HG03025 (cell line): ENCODE measurements at regions not wholly inside any gene's neighbourhood (a gene's known extent, or its start where the extent isn't known, plus 50 kb on each side); places are given as distances from the start of the nearest gene placed in this dataset.

Source experiments
- ATAC-seq: cut with Tn5 transposase; IDR thresholded peaks from one replicate; pipeline ENCODE4 v1.9.1; 2021; ENCODE audit warnings: mild to moderate bottlenecking, moderate library complexity; ENCODE audit not compliant: unreplicated experiment, low FRiP score

DNA sequence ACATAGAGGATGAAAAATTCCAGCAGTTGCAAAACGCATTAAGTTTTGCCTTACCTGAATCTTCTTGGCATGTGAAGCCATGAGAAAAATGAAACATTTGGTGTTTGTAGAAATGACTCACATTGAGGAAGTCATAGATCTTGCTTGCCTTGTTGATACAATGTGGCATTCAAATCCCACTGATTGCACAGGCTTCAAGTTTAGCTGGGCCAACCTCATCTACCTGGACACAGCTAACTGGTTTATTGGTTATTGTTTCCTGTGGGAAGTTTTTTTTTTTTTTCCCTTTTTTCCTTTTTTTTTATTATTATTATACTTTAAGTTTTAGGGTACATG is 168.9 kb upstream of the C21orf91 start:
- no peak for ATAC-seq

DNA sequence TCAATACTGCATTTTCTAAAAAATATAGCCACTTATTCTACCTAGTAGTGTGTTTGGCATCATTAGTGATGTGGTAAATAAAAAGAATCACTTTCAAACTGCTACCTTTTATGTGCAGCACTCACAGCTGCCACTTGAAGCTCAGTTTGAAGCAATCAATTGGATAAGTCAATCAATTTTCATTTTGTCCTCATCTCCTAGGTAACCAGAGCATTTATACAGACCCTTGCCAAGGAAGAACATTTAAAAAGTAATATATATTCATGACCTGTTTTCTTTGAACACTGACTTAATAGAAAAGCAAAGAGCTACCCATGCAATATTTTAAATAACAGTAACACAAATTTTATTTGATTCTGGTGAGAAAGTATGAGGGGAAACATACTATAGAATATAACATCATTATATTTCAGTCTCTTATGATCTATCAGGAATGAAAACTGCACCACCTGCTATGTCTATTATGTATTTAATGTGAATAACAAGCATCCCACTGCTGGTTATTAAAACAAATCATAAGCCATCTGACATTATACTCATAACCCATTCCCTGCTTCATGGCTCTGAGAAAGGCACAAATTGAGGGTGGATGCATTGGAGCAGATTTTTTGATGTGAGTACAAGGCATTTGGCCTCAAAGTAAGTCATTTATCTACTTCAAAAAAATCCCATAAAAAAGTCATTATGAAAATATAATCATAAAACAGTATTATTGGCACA is 168.4 kb upstream of the C21orf91 start:
- ATAC-seq, result no peak

DNA sequence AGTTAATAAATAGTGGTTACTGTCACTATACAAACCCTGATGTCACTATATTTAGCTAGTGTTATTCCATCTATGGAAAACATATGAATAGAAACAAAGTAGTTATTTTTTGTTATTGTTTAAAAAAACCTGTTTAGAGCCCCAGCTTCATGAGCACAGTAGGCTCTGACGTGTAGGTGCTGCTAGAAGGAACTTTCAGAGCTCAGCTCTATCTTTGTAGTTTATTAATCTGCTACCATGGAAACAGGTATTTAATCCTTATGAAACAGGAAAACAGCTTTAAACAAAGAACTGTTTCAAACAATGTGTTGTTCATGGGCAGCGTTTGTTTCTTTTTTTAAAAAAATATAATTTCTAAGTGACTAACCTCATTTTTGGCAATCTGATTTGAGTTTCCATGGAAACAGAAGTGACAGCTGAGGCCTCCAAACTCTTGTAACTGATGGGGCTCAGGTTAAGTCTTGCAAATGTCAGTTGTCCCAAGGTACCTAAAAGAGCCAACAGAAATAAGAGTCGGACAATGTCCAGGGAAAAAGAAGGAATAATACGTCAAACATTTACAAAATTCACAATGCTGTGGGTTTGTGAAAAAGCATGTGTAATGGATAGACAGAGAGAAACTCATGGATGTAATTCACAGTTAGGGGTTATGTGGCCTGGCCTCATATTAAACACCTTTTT is 162.0 kb upstream of the C21orf91 start:
- ATAC-seq, result no peak

DNA sequence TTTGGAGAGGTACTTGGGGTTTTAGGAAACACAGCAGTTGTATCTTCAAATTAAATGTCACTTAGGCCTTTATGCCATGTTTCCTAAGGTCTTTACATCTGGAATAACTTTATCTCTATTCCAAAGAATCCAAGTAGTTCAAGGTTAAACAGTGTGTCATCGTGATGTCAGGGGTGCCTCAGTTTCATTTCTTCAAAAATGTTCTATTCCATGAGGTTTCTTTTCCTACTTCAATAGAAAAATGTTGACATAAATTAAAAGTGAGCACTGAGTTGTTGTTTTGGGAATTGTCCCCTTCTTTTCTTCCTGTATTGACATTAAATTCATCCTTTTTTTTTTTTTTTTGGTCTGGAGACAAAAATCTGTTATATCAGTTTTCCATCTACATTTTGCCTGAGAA is 160.6 kb upstream of the C21orf91 start:
- ATAC-seq, result no peak

DNA sequence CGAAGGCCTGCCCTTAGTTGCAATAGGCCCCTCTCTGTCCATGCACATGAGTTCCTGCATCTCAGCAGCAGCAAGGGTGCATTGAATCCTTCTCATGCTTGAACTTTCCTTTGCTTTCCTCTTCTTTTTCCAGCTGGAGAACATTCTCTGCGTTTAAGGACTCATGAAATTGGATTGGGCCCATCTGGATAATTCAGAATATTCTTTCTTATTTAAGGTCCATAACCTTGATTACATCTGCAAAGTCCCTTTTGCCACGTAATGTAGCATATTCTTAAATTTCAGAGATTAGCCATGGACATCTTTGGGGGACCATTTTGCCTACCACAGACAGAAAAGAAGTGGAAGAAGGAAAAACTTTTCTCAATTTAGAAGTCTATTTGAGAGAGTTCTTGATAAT is 159.7 kb upstream of the C21orf91 start:
- ATAC-seq, result no peak

DNA sequence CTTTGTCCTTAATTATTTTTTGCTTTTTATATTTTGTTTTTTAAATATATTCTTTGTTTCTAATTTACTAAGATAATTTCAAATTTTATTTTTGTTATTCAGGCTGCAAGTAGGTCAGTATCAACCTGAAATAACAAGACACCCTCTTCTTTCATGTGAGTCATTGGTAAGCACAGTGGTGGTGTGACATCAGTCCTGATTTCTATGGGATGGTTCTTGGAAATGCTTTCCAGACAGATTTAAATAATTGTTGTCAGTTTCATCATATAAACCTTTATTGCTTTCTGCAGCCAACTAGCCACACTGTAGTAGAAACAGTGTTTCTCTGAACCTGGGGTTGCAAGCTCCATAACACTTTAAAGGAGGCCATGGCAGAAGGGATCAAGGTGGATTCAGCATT is 157.5 kb upstream of the C21orf91 start:
- ATAC-seq, result no peak

DNA sequence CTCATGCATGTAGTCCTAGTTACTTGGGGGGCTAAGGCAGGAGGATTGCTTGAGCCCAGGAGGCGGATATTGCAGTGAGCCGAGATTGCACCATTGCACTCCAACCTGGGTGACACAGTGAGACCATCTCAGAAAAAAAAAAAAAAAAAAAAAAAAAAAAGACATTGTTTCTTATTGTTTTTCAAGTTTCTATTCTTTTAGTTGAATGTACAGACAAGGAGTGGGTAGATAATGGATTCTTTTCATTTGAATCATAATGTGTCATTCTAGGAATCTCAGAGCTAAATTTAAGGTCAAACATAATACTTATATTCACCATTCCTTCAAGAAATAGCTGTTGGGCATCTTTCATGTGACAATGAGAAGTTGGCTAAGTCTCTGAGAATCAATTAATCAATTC is 157.0 kb upstream of the C21orf91 start:
- ATAC-seq, result no peak

DNA sequence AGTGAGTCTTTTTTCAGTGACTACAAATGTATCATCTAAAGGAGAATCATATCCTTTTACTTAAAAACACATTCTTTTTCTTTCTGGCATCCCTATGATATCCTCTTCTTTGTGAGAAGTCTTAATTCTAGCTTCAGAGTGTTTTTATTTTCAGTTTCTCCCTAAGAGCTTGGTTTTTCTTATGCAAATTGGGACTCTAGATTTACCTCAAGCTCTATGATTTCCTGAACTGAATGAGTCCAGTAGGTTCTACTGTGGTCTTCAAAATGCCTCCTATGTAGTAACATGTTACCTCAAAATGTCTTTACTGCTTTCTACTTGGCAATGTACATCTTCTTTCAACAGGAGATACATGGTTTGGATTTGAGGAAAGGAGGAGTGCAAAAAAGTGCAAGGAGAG is 148.2 kb upstream of the C21orf91 start:
- ATAC-seq, result no peak

DNA sequence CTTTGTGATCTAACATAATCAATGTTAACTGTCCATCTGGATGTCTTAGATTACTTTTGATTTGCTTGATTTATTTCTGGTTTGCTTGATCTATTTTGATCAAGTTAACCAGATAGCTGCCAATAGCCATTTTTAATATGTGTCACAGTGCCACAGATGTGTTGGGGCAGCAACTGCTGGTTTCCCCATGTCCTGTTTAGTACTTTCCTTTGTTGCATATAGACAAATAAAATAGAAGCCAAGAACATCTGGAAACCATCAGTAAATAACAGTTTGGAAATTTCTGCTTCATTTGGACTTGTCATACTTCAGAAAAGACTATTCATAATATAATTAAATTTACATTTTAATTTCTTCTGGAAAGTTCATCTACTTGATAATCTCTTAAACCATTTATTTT is 145.6 kb upstream of the C21orf91 start:
- ATAC-seq, result no peak

DNA sequence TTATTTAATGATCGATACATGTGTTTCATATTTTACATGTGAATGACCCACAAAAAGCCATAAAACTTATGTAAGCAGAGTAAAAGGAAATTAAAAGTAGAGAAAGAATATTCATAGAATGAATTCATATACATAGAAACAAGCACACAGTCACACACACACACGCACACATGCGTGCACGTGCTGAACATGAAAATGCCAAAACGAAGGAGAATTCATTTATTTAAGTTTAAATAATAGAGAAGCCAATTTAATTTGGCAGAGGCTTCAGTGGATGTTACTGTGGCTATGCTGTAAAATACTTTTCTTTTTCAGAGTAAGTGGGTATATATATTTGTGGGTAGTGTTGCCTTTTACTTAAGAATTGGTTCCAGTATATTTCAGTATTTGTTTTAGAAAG is 145.0 kb upstream of the C21orf91 start:
- ATAC-seq, result no peak

DNA sequence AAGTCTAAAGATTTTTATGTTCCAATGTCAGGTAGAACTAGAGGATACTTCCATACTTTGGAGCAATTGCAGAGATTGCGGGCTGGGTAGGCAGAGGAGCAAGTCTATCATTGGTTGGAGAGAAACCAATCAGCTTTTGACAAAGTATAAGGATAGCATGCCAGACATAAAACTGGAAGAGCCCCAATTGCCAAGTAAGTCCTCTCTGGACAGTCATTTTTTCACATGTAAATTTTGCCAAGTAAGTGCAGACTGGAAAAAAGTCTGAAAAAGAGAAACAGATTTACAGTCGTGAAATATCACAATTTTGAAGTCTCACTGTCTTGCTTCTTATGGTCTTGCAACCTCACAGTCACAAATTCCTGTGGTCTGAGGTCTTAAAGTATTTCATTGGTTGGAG is 131.4 kb upstream of the C21orf91 start:
- no peak for ATAC-seq

DNA sequence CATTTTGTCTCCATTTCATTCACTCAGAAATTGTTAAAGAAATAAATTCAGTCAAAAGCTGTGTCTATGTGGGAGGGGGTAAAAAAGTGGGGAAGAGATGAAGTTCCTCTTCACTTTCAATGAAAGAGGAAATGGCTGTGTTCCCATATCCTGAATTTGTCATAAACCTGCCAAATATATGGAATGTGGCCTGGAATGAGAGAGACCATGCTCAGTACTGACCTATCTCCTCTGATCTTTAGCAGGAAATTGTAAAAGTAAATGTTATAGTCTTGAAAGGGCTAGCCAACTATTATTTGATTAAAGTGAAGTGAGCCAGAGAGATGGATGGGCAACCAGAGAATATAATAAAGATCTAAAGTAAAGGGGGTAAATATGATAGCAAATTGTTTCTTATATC is 130.3 kb upstream of the C21orf91 start:
- ATAC-seq, result no peak

DNA sequence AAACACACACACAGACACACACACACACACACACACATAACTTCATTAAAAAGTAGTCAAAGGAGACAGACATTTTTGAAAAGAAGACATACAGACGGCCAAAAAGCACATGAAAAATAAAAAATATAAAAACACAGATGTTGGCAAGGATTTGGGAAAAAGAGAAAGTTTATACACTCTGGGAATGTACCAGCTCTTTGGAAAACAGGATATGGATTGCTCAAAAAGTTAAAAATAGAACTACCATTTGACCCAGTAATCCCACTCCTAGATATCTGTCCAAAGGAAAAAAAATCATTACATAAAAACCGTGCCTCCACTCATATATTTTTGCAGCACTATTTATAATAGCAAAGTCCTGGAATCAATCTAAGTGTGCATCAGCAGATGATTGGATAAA is 128.4 kb upstream of the C21orf91 start:
- ATAC-seq, result no peak

DNA sequence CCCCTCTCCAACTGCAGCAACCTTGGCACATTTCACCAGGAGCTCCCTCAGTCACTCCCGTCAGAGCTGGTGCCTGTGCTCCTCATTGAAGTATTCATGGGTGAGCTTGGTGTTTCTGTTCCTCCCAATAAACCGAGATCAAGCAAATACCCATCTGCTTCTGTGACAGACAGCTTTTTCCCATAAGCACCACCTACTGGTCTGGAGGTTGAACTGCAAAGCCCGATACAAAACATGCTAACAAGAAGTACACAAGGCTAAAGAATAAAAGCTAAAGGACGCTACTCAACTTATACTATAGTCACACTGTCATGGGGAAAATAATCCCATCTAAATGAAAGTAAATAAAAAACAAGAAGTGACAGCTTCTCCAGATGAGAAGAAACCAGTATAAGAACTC is 111.9 kb upstream of the C21orf91 start:
- ATAC-seq, result no peak

DNA sequence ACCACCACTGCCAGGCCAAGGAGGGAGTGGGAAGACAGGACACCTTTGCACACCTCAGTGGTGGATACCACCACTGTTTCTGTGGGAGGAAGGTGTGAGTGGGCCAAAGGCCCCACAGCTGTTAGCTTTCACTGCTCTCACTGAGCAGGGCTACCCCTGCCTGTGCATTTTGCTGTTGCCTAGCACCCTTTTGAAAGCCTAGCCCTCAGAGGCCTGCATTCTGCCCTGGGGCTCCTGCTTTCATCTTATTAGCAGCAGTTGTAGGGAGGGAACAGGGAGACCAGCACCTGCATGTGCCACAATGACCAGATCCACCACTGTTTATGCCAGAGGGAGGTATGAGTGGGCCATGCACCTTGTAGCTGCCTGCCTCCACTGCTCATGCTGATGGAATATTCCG is 110.9 kb upstream of the C21orf91 start:
- ATAC-seq, result no peak

DNA sequence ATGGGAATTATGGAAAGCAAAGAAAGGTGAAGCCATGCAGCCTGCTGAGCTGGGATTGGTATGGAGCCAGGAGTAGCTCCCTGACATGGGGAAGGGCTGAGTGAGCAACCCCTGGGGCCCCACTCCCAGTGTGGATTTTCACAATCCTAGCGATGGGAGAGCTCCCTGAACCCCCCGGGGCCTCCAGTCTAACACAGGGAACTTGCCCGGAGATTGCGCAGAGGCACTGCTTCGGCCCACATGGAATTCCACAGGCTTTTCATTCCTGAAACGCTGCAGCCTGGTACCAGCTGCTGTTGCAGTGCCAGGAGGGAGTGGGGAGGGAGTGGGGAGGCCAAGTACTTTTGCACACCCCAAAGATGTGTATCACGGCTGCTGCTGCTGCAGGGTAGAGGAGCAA is 110.4 kb upstream of the C21orf91 start:
- ATAC-seq, result no peak

DNA sequence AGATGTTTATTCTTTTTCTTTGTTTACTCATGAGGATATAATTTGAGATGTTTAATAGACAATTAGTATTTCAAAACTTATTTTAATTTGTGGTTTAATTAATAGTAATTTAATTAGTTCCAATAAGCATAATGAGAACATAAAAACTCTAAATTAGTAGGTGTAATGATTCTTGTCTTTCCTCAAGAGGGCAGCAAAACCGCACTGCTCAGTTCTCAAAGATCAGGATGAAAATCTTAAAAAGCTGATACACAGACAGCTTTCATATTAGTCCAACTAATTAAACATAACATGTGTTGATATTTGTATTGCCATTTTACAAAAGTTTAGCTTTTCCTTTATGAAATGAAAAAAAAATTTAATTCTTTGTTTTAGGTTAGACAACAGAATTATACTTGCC is 106.7 kb upstream of the C21orf91 start:
- no peak for ATAC-seq

DNA sequence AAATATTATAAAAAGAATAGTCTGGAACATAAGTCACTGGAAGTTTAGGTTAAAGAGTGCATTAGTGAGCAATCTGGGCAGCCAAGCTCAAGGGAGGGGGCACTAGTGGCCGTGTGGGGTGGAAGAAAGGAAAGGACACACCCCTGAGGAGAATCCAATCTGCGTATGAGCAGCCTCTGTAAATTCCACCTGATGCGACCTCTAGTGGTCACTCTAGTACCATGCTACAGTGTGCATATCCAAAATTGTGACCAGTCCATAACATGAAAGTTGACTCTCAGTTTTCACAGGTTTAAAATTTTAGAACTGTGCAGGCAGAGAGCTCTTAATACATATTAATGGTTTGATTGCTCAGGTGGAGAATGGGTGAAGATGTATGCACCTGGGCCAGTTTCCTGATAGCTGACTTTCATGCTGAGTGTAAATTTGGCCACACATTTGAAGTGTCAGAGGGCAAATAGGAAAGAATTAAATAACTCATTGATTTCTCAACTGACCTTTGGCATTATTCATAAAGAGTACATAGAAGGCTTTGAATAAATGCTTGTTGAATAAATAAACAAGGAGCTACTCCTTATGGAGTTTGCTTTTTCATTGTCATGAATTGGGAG is 105.9 kb upstream of the C21orf91 start:
- peak; percentile 92 for ATAC-seq

DNA sequence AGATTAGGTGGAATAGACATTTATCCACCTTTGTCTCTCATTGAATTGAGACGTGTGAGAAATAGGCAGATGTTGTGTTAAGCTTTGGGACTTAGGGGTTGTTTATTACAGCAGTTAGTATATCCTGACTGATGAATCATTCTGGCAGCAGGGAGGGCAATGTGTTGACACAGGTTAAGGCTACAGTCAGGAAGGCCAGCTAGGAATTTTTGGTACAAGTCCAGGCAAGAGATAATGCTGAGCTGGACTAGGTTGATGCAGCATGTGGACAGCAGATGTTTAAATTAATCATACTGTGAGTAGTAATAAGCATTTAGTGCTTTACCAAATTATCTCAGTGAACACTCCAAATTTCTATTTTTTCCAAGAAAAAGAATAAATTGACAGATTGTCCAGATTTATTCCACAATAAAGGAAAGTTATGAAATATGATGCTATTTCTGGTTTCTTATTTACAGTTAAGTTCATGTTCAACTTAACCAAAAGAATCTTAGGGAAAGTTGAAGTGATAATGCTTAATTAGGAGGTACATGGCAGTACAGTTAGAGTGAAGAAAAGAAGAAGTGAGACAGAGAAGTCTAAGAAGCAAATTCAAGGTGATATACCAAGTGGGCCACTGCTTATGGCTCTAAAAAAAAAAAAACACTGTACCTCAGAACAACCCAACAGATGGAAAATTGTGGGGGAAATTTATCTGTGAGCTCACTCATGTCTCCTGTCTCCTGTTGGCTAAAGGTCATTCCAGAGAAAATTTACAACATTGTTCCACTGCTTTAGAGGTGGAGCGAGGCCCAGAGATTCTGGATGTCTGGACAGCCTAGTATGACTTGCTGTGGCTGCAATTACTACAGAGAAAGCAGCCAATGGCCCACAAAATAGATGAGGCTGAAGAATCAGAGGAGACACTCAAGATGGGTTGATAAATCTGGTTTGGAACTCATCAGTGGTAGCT is 102.7 kb upstream of the C21orf91 start:
- no peak for ATAC-seq

DNA sequence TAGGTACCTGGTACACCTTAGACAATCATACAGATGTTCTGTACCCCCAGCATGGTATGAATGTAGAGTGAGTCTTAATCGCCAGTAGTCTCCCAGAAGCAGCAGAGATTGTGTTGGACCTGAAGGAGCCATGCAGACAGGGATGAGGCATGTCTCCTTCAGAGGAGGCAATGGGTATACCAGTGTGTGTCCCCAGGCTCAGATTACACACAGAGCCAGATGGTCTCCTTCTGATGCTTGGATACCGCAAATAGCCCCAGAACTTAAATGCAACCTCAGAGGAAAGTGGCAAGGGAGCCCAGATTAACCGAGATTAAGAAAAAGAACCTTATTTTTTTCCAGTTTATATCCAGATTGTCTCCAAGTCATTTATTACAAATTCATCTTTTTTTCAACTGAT is 96.8 kb upstream of the C21orf91 start:
- ATAC-seq, result no peak

DNA sequence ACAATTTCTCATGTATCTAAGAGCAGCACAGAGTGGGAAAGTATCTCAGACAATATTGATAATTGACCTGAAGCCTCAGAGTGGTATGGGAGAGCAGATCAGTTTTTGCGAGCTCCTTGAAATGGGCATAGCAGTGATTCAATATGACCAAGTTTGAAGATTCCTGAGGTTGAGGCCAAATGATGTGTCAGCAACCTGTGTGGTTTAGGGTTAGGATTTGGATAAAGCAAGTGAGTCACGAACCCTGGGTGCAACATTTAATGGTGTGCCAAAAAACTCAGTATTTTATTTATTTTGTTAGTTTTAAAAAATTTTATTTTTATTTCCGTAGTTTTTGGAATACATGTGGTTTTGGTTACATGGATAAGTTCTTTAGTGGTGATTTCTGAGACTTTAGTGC is 92.5 kb upstream of the C21orf91 start:
- no peak for ATAC-seq
